ENCODE measurements at regions not wholly inside any gene's neighbourhood (a gene's known extent, or its start where the extent isn't known, plus 50 kb on each side); places are given as distances from the start of the nearest gene placed in this dataset.

DNA sequence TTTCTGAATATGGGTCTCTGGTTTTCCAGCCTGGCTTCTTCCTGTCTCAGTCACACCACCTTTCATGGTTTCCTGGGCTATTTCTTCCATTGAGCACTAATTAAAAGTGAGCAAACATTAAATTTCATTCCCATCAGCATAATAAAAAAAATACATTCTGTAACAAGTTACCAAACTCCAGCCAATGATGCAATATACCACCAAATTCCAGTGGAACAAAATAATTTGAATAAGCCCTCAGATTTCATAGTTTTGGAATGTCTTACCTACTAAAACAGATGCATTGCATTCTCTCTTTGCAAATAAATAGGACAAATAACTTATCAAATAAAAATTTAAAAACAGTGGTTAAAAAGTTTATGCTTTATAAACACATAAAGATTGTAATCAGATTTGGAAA, 97.8 kb upstream of the PRDM1 start:
- POLR2A ChIA-PET: no interaction called here
- peak overlapping the region in 1 of 10 donors; percentile 27 for H3K27ac Mint-ChIP-seq
- H3K4me3 Mint-ChIP-seq: no peak overlapping the region
- H3K36me3 Mint-ChIP-seq: peaks cover 0 to 4% (median 0%) of the 10 kb centered on the region in 3 donors
- H3K4me1 Mint-ChIP-seq: peaks cover 5 to 18% (median 17%) of the 10 kb centered on the region in 4 donors
- DNase-seq (no peak), ATAC-seq (no peak)
- peaks cover 37 to 74% (median 66%) of the 10 kb centered on the region in 5 donors for H3K27me3 Mint-ChIP-seq
- H3K9me3 Mint-ChIP-seq: peaks cover 0 to under 1% (median 0%) of the 10 kb centered on the region in 9 donors

DNA sequence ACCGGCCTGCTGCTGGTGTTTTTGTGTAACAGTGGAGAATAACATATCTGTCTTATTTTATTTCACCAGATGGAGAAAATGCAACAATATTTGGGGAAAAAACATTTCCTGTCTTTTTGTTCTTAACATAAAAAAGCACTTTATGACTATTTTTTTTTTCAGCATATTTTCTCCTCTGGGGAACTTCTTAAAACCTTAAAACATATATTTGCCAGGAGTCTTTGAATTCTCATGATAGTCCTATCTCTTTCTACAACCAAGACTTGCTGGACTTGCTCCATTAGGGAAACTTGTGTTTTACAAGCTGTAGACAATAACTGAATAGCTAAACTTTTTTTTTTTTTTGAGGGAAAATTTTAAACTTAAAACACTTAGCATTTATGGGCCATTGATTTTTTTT, 98.6 kb upstream of the PRDM1 start:
- peaks cover 0 to 3% (median 0%) of the 10 kb centered on the region in 3 donors for H3K36me3 Mint-ChIP-seq
- no peak for DNase-seq
- H3K4me3 Mint-ChIP-seq: no peak overlapping the region
- peaks cover 38 to 78% (median 69%) of the 10 kb centered on the region in 5 donors for H3K27me3 Mint-ChIP-seq
- peaks cover 4 to 11% (median 9%) of the 10 kb centered on the region in 4 donors for H3K4me1 Mint-ChIP-seq
- POLR2A ChIA-PET: no interaction called here
- H3K27ac Mint-ChIP-seq: no peak overlapping the region
- ATAC-seq: no peak
- peaks cover 0 to 4% (median 0%) of the 10 kb centered on the region in 9 donors for H3K9me3 Mint-ChIP-seq

GRCh38 chr6:105986998-105987397, 99.1 kb upstream of the PRDM1 start:
- H3K9me3 Mint-ChIP-seq: peaks cover 0 to 4% (median 0%) of the 10 kb centered on the region in 9 donors
- H3K4me3 Mint-ChIP-seq: no peak overlapping the region
- H3K4me1 Mint-ChIP-seq: peaks cover 2 to 12% (median 7%) of the 10 kb centered on the region in 4 donors
- no peak overlapping the region for H3K27ac Mint-ChIP-seq
- POLR2A ChIA-PET: no interaction called here
- DNase-seq (no peak), ATAC-seq (no peak)
- H3K27me3 Mint-ChIP-seq: peaks cover 42 to 84% (median 74%) of the 10 kb centered on the region in 5 donors
- H3K36me3 Mint-ChIP-seq: peaks cover 0 to 3% (median 3%) of the 10 kb centered on the region in 3 donors

GRCh38 chr6:105985816-105986632, 100.1 kb upstream of the PRDM1 start:
- Mint-ChIP-seq H3K27me3 (peaks cover 43 to 93% (median 77%) of the 10 kb centered on the region in 5 donors), H3K4me1 (peaks cover 1 to 14% (median 10%) of the 10 kb centered on the region in 4 donors), H3K27ac (no peak overlapping the region), H3K36me3 (peaks cover 0 to 6% (median 4%) of the 10 kb centered on the region in 3 donors), H3K4me3 (peak overlapping the region in 5 of 10 donors; percentile 15 to 34 (median 28)), H3K9me3 (peaks cover 0 to 5% (median 0%) of the 10 kb centered on the region in 9 donors)
- no peak for DNase-seq
- POLR2A ChIA-PET: interaction anchor here (0.6 kb wide), 1 partner anchor 150 kb away, joined by 3 read pairs; no protein-coding TSS in a partner anchor
- peak; percentile 26 to 30 for ATAC-seq

- Mint-ChIP-seq H3K27ac (no peak overlapping the region), H3K36me3 (peaks cover 0 to 10% (median 9%) of the 10 kb centered on the region in 3 donors), H3K27me3 (peaks cover 45 to 94% (median 77%) of the 10 kb centered on the region in 5 donors), H3K9me3 (peaks cover 0 to 6% (median 0%) of the 10 kb centered on the region in 9 donors), H3K4me1 (peaks cover 4 to 19% (median 15%) of the 10 kb centered on the region in 4 donors), H3K4me3 (peak overlapping the region in 2 of 10 donors; percentile 28 to 34)
- DNase-seq: no peak
- ATAC-seq: no peak
- POLR2A ChIA-PET: interaction anchor here (0.6 kb wide), 1 partner anchor 151 kb away, joined by 3 read pairs; no protein-coding TSS in a partner anchor
Observed at GRCh38 chr6:105985098-105985815, 100.9 kb upstream of the PRDM1 start.

DNA sequence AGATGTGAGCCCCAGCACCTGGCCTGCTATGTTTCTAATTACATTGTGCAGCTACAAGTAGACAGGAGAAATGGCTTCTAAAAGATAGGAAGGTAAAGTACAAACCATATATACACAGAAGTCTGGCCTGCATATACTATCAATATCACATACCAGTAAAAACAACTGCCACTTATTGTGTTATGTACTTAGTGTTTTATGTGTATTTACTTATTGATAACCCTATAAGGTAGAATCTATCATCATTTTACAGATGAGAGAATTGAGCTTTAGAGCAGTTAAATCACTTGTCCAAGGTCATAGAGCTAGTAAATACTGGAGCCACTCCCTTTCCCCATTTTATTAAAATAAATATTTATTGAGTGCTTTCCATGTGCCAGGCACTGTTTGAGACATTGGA, 102.4 kb upstream of the PRDM1 start:
- Mint-ChIP-seq H3K36me3 (peaks cover 0 to 10% (median 9%) of the 10 kb centered on the region in 3 donors), H3K27me3 (peaks cover 43 to 93% (median 68%) of the 10 kb centered on the region in 5 donors), H3K4me1 (peaks cover 7 to 22% (median 18%) of the 10 kb centered on the region in 4 donors), H3K4me3 (no peak overlapping the region), H3K9me3 (peaks cover 0 to 6% (median 0%) of the 10 kb centered on the region in 9 donors), H3K27ac (no peak overlapping the region)
- DNase-seq (no peak), ATAC-seq (no peak)
- POLR2A ChIA-PET: interaction anchor here (2.5 kb wide), 1 partner anchor 9 kb away, joined by 18 read pairs; no protein-coding TSS in a partner anchor

GRCh38 chr6:105982761-105983540, 103.2 kb upstream of the PRDM1 start:
- peaks cover 0 to 10% (median 10%) of the 10 kb centered on the region in 3 donors for H3K36me3 Mint-ChIP-seq
- POLR2A ChIA-PET: interaction anchor here (2.5 kb wide), 1 partner anchor 10 kb away, joined by 18 read pairs; no protein-coding TSS in a partner anchor
- peak overlapping the region in 1 of 10 donors; percentile 90 for H3K27ac Mint-ChIP-seq
- H3K9me3 Mint-ChIP-seq: peaks cover 0 to 6% (median 0%) of the 10 kb centered on the region in 9 donors
- DNase-seq (no peak), ATAC-seq (no peak)
- H3K4me1 Mint-ChIP-seq: peaks cover 10 to 25% (median 21%) of the 10 kb centered on the region in 4 donors
- no peak overlapping the region for H3K4me3 Mint-ChIP-seq
- H3K27me3 Mint-ChIP-seq: peaks cover 41 to 96% (median 67%) of the 10 kb centered on the region in 5 donors

DNA sequence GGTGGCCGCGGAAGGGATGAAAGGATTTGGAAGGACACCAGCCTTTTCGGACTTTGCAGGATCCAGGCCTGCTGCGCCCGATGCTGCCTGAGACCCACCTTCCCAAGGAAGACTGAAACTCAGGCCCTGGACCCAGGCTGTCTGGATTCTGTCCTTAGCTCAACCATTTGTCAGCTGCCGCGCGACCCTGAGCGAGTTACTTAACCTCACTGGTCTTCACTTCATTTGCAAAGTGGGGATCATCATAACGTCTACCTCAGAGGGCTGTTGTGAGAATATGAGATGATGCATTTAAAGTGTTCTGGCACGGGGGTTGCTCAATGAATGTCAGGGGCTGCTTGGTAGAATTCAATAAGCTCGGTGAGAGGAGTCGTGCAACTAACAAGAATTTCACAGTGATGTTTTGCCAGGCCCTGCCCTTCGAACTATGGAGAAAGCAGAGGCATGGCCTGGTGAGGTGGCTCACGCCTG, 104.2 kb upstream of the PRDM1 start:
- Mint-ChIP-seq H3K4me3 (peak overlapping the region in 8 of 10 donors; percentile 1 to 84 (median 44)), H3K27me3 (peaks cover 37 to 96% (median 60%) of the 10 kb centered on the region in 5 donors), H3K4me1 (peaks cover 10 to 25% (median 21%) of the 10 kb centered on the region in 4 donors), H3K36me3 (peaks cover 0 to 12% (median 10%) of the 10 kb centered on the region in 3 donors), H3K27ac (no peak overlapping the region), H3K9me3 (peaks cover 0 to 8% (median 0%) of the 10 kb centered on the region in 9 donors)
- POLR2A ChIA-PET: interaction anchor here (2.5 kb wide), 1 partner anchor 11 kb away, joined by 18 read pairs; no protein-coding TSS in a partner anchor
- ATAC-seq (no peak), DNase-seq (no peak)

- peak overlapping the region in 4 of 10 donors; percentile 36 to 77 (median 55) for H3K27ac Mint-ChIP-seq
- peak; percentile 59 to 80 for ATAC-seq
- H3K4me1 Mint-ChIP-seq: peaks cover 10 to 25% (median 19%) of the 10 kb centered on the region in 4 donors
- peak overlapping the region; percentile 35 to 84 (median 74) for H3K4me3 Mint-ChIP-seq
- H3K36me3 Mint-ChIP-seq: peaks cover 0 to 12% (median 10%) of the 10 kb centered on the region in 3 donors
- H3K27me3 Mint-ChIP-seq: peaks cover 36 to 96% (median 57%) of the 10 kb centered on the region in 5 donors
- DNase-seq: peak in 2 of 10 donors; percentile 12 to 21
- POLR2A ChIA-PET: no interaction called here
- peaks cover 0 to 8% (median 0%) of the 10 kb centered on the region in 9 donors for H3K9me3 Mint-ChIP-seq
Observed at GRCh38 chr6:105981002-105981887, 104.9 kb upstream of the PRDM1 start.

DNA sequence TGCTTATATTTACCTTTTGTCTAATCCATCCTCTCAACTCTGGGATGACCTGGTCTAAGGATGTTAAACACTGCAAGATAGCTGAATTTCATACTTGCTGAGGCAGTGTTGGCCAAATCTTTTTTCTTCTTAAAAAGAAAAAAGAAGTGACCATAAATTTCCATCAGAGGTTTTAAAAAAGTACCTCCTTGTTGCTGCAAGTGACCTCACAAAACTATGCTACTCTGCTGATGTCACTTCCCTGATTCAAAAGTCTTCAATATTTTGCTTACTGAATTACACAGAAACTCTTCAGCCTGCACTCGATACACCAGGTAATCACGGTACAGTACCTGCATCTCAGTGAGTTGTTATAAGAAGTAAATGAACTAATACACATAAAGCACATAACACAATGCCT, 107.2 kb upstream of the PRDM1 start:
- no peak for ATAC-seq
- no peak overlapping the region for H3K4me3 Mint-ChIP-seq
- no peak for DNase-seq
- H3K4me1 Mint-ChIP-seq: peaks cover 10 to 21% (median 17%) of the 10 kb centered on the region in 4 donors
- H3K36me3 Mint-ChIP-seq: peaks cover 2 to 15% (median 10%) of the 10 kb centered on the region in 3 donors
- H3K27me3 Mint-ChIP-seq: peaks cover 27 to 92% (median 47%) of the 10 kb centered on the region in 5 donors
- H3K27ac Mint-ChIP-seq: no peak overlapping the region
- H3K9me3 Mint-ChIP-seq: peaks cover 0 to 10% (median 2%) of the 10 kb centered on the region in 9 donors
- POLR2A ChIA-PET: no interaction called here
